Transverse colon (tissue), 4 donors: ENCODE measurements at regions not wholly inside any gene's neighbourhood (a gene's known extent, or its start where the extent isn't known, plus 50 kb on each side); places are given as distances from the start of the nearest gene placed in this dataset.

Experiments
- DNase-seq: peaks from one replicate; pipeline ENCODE4 v3.0.0-alpha.2; 2019
- H3K27ac ChIP-seq, 4 donors: fragments of 200-600 bp; sonication (generic); 2 replicates each; pipeline ENCODE4 v1.5.1; 2016 to 2018; ENCODE audit warnings: inconsistent platforms in 4 of 4
- H3K27me3 ChIP-seq: fragments of 200-600 bp; sonication (generic); 2 replicates; pipeline ENCODE4 v1.5.1; 2017; ENCODE audit warnings: inconsistent platforms
- H3K36me3 ChIP-seq, 4 donors: fragments of 200-600 bp; sonication (generic); 2 replicates each; pipeline ENCODE4 v1.5.1; 2017 to 2019; ENCODE audit warnings: inconsistent platforms in 4 of 4
- H3K4me1 ChIP-seq, 4 donors: fragments of 200-600 bp; sonication (generic); 2 replicates each; pipeline ENCODE4 v1.5.1; 2017 to 2020; ENCODE audit warnings: inconsistent platforms in 4 of 4
- H3K4me3 ChIP-seq, 4 donors: fragments of 200-600 bp; sonication (generic); 1 replicate in 1 of 4; 2 replicates in 3 of 4; pipeline versions ENCODE4 v1.5.1 to v1.6.1; 2017 to 2019; ENCODE audit warnings: inconsistent platforms in 4 of 4
- H3K9me3 ChIP-seq, 2 donors: fragments of 200-600 bp; sonication (generic); 2 replicates each; pipeline ENCODE4 v1.5.1; 2017 to 2019; ENCODE audit warnings: inconsistent platforms in 2 of 2
- EP300 ChIP-seq: sonication (generic); formaldehyde crosslinking; IDR thresholded peaks from one replicate; pipeline ENCODE4 v1.6.1; 2017; ENCODE audit warnings: antibody characterized with exemption, low read depth
- POLR2A ChIP-seq: fragments of 450-650 bp; IDR thresholded peaks from one replicate; pipeline ENCODE4 v1.6.1; 2016; ENCODE audit warnings: antibody characterized with exemption, mild to moderate bottlenecking, moderate library complexity
- POLR2AphosphoS5 ChIP-seq, 3 donors: sonication (generic); formaldehyde crosslinking; IDR thresholded peaks; one replicate each; pipeline ENCODE4 v1.6.1; 2016; ENCODE audit warnings: antibody characterized with exemption in 3 of 3
- WGBS, 2 donors: methylation state at CpG; one replicate each; pipeline ENCODE4 v1.1.5; 2018; ENCODE audit warnings: low coverage in 1 of 2; 5-methylcytosine and 5-hydroxymethylcytosine counted together
- in situ Hi-C, 4 donors: fragments of 200-750 bp; cut with MboI; loops; one replicate each; pipeline versions ENCODE4 v1.15.0 to v1.15.1; 2017; ENCODE audit warnings: low sequenced_read_pairs in 3 of 4, low pct_ligation_motif_present in 1 of 4, low pct_unique_long_range_greater_than_20kb in 1 of 4
- intact Hi-C: fragments of 100-400 bp; cut with DNase I; formaldehyde crosslinking; loops from one replicate; pipeline ENCODE4 v1.15.1; 2023; ENCODE audit warnings: low total_unique reads
- TF ChIP-seq, protein P1 (sequence below), 5 experiments: fragments of 200-600 bp in 3 of 5; fragments of 450-650 bp in 2 of 5; sonication (generic) in 3 of 5; IDR thresholded peaks; 1 replicate in 2 of 5; 2 replicates in 3 of 5; pipeline ENCODE4 v1.5.1; 2016 to 2017; ENCODE audit warnings: antibody characterized with exemption in 5 of 5, inconsistent platforms in 3 of 5, mild to moderate bottlenecking in 2 of 5, moderate library complexity in 1 of 5

DNA sequence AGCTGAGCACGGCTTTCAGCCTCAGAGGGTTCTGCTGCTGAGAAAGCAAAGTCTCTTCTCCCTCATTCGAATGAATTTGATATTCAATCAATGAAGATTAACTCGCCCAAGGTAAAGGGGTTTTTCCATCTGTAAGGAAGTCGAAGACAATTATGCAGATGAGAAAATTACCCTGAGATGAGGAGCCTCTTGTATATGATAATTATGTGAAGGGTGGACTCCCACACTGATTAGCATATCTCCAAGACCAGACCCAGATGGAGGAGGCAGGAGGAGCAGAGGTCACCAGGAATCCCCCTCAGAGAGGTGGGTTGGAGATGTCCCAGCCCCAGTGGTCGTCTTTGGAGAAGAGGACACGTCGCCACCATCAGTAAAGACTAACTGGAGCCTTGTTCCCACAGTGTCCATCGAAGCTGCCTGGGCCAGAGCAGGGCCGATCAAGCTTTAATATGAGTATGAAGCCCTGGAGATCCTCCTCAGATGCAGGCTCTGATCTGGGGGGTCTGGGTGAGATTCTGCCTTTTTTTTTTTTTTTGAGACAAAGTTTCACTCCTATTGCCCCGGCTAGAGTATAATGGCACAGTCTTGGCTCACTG lies 61.5 kb upstream of the LHX1 start:
- no peak for DNase-seq
- peaks cover 16% of the 10 kb centered on the region for H3K27me3 ChIP-seq
- no peaks in the 10 kb centered on the region for H3K9me3 ChIP-seq
- in situ Hi-C loops: no loop called here
- WGBS, 2 donors: 81 to 82% methylated on average over 5 to 10 of the region's 10 CpGs
- H3K4me3 ChIP-seq: no peak overlapping the region
- intact Hi-C loops: no loop called here
- H3K4me1 ChIP-seq: no peaks in the 10 kb centered on the region
- H3K27ac ChIP-seq: no peak overlapping the region
- TF ChIP-seq EP300 (no peak), POLR2AphosphoS5 (IDR thresholded peaks at IDR 0.05) (no peak), POLR2A (no peak)
- TF ChIP-seq, protein P1, sequence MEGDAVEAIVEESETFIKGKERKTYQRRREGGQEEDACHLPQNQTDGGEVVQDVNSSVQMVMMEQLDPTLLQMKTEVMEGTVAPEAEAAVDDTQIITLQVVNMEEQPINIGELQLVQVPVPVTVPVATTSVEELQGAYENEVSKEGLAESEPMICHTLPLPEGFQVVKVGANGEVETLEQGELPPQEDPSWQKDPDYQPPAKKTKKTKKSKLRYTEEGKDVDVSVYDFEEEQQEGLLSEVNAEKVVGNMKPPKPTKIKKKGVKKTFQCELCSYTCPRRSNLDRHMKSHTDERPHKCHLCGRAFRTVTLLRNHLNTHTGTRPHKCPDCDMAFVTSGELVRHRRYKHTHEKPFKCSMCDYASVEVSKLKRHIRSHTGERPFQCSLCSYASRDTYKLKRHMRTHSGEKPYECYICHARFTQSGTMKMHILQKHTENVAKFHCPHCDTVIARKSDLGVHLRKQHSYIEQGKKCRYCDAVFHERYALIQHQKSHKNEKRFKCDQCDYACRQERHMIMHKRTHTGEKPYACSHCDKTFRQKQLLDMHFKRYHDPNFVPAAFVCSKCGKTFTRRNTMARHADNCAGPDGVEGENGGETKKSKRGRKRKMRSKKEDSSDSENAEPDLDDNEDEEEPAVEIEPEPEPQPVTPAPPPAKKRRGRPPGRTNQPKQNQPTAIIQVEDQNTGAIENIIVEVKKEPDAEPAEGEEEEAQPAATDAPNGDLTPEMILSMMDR (IDR thresholded peaks at IDR 0.05): no peak
- H3K36me3 ChIP-seq: no peaks in the 10 kb centered on the region

DNA sequence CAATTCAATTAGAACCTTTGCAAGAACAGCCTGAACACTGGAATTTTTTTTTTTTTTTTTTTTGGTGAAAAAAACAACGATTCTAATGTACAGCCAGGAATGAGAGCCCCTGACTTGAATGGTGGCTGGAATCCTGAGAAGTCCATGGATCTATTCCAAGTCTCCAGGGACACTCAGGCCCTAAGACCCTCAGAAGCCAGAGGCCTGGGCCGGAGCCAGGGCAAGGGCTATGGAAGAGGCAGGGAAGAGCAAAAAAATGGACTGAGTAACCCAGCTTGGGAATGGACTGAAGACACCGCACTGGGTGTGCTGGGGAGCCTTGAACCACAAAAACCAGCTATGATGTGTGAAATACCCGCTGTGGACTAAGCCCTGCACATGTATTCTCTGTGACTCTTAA lies 60.3 kb upstream of the LHX1 start:
- no peak for DNase-seq
- Histone ChIP-seq H3K4me1 (no peaks in the 10 kb centered on the region), H3K27me3 (peaks cover 28% of the 10 kb centered on the region), H3K4me3 (no peak overlapping the region), H3K9me3 (no peaks in the 10 kb centered on the region), H3K27ac (no peak overlapping the region), H3K36me3 (no peaks in the 10 kb centered on the region)
- 81% methylated on average over 4 of the region's 4 CpGs; no CpG with 5 or more reads in 1 of the 2 donors for whole genome bisulfite sequencing, 2 donors
- in situ Hi-C loops: no loop called here
- TF ChIP-seq POLR2AphosphoS5 (IDR thresholded peaks at IDR 0.05): no peak
- no peak for TF ChIP-seq EP300
- TF ChIP-seq, protein P1 (IDR thresholded peaks at IDR 0.05): no peak
- no peak for TF ChIP-seq POLR2A
- intact Hi-C loops: no loop called here

DNA sequence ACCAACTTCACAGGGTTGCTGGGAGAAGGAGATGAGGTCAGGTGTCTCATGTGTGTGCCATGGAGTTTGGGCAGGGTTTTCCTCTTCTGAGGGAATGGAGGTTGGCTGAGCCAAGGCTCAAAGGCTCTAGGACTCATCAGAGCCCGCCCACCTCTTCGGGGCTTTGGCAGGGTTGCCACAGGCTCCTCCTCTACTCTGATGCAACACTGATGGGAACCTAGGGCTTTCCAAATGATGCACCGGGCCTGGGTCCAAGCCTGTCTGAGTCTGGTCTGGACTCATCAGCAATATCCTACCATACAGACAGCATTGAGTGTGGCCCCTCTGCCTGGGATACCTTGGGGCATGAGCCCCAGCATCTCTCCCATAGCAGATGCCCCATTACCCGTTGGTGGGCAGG lies 59.5 kb upstream of the LHX1 start:
- H3K27me3 ChIP-seq: peaks cover 36% of the 10 kb centered on the region
- in situ Hi-C loops (no loop called here), intact Hi-C loops (no loop called here)
- H3K4me3 ChIP-seq: no peak overlapping the region
- TF ChIP-seq POLR2A (no peak), EP300 (no peak), POLR2AphosphoS5 (IDR thresholded peaks at IDR 0.05) (no peak)
- TF ChIP-seq, protein P1 (IDR thresholded peaks at IDR 0.05): no peak
- DNase-seq: no peak
- WGBS, 2 donors: 55% methylated on average over 4 of the region's 4 CpGs; no CpG with 5 or more reads in 1 of the 2 donors
- no peak overlapping the region for H3K27ac ChIP-seq
- no peaks in the 10 kb centered on the region for H3K4me1 ChIP-seq
- H3K36me3 ChIP-seq: no peaks in the 10 kb centered on the region
- no peaks in the 10 kb centered on the region for H3K9me3 ChIP-seq

DNA sequence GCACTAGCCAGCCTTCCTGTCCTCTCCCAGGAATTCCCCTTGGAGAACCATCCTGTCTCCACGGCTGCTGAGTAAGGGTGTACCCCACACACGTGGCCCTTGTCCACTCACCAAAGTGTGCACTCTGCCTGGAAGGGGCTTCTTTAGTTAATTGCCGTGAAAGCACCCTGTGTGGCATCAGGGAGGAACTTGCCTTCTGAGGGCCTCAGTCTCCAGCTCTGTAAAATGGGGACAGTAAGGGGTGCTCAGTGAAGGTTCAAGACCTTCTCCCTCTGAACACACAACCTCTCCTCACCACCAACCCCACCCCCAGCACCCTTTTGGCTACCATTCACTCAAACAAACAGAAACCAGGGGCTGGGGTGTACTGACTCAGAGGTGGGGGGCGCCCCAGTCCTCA lies 59.1 kb upstream of the LHX1 start:
- no peaks in the 10 kb centered on the region for H3K9me3 ChIP-seq
- no peaks in the 10 kb centered on the region for H3K36me3 ChIP-seq
- TF ChIP-seq, protein P1 (IDR thresholded peaks at IDR 0.05): no peak
- TF ChIP-seq POLR2A (no peak), POLR2AphosphoS5 (IDR thresholded peaks at IDR 0.05) (no peak), EP300 (no peak)
- no peak for DNase-seq
- intact Hi-C loops (no loop called here), in situ Hi-C loops (no loop called here)
- 71% methylated on average over 4 of the region's 4 CpGs; no CpG with 5 or more reads in 1 of the 2 donors for WGBS, 2 donors
- H3K4me3 ChIP-seq: no peak overlapping the region
- H3K4me1 ChIP-seq: no peaks in the 10 kb centered on the region
- no peak overlapping the region for H3K27ac ChIP-seq
- H3K27me3 ChIP-seq: peaks cover 40% of the 10 kb centered on the region
